PFSK-1 (cell line): ENCODE measurements at regions not wholly inside any gene's neighbourhood (a gene's known extent, or its start where the extent isn't known, plus 50 kb on each side); places are given as distances from the start of the nearest gene placed in this dataset.

Experiments
- FOXP2 ChIP-seq: optimal IDR thresholded peaks from 2 replicates; pipeline ENCODE3; 2011; ENCODE audit warnings: borderline replicate concordance, control low read depth, inconsistent platforms; ENCODE audit not compliant: insufficient read depth; ENCODE audit errors: extremely low read length, extremely low read depth
- POLR2AphosphoS5 ChIP-seq: IDR thresholded peaks from 2 replicates; pipeline ENCODE4 v1.6.1; 2012; ENCODE audit warnings: low read depth, mild to moderate bottlenecking, control low read depth, low read length, moderate library complexity
- SIN3A ChIP-seq: IDR thresholded peaks from 2 replicates; pipeline ENCODE4 v1.6.1; 2012; ENCODE audit warnings: mild to moderate bottlenecking, low read length, moderate library complexity, borderline replicate concordance; ENCODE audit not compliant: insufficient read depth
- TAF1 ChIP-seq: IDR thresholded peaks from 2 replicates; pipeline ENCODE4 v1.6.1; 2012; ENCODE audit warnings: low read length, control low read depth, borderline replicate concordance; ENCODE audit not compliant: insufficient read depth
- TF ChIP-seq, protein P1 (sequence below), 2 experiments: IDR thresholded peaks; 2 replicates each; pipeline versions ENCODE4 v1.6.1 to v1.8.0; 2011 to 2012; ENCODE audit warnings: low read depth in 2 of 2, low read length in 2 of 2, control low read depth in 1 of 2, inconsistent platforms in 1 of 2, mild to moderate bottlenecking in 1 of 2, moderate library complexity in 1 of 2; ENCODE audit not compliant: insufficient read depth in 1 of 2

GRCh38 chr2:2600366-2600765, 269.3 kb upstream of the MYT1L start:
- no peak for TF ChIP-seq FOXP2
- TF ChIP-seq, protein P1, sequence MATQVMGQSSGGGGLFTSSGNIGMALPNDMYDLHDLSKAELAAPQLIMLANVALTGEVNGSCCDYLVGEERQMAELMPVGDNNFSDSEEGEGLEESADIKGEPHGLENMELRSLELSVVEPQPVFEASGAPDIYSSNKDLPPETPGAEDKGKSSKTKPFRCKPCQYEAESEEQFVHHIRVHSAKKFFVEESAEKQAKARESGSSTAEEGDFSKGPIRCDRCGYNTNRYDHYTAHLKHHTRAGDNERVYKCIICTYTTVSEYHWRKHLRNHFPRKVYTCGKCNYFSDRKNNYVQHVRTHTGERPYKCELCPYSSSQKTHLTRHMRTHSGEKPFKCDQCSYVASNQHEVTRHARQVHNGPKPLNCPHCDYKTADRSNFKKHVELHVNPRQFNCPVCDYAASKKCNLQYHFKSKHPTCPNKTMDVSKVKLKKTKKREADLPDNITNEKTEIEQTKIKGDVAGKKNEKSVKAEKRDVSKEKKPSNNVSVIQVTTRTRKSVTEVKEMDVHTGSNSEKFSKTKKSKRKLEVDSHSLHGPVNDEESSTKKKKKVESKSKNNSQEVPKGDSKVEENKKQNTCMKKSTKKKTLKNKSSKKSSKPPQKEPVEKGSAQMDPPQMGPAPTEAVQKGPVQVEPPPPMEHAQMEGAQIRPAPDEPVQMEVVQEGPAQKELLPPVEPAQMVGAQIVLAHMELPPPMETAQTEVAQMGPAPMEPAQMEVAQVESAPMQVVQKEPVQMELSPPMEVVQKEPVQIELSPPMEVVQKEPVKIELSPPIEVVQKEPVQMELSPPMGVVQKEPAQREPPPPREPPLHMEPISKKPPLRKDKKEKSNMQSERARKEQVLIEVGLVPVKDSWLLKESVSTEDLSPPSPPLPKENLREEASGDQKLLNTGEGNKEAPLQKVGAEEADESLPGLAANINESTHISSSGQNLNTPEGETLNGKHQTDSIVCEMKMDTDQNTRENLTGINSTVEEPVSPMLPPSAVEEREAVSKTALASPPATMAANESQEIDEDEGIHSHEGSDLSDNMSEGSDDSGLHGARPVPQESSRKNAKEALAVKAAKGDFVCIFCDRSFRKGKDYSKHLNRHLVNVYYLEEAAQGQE (IDR thresholded peaks at IDR 0.05; ENCODE audit: insufficient read depth in 1 of 2, low read depth in 2 of 2, low read length in 2 of 2) = no peak
- TF ChIP-seq TAF1 = no peak
- TF ChIP-seq SIN3A = no peak
- no peak for TF ChIP-seq POLR2AphosphoS5

DNA sequence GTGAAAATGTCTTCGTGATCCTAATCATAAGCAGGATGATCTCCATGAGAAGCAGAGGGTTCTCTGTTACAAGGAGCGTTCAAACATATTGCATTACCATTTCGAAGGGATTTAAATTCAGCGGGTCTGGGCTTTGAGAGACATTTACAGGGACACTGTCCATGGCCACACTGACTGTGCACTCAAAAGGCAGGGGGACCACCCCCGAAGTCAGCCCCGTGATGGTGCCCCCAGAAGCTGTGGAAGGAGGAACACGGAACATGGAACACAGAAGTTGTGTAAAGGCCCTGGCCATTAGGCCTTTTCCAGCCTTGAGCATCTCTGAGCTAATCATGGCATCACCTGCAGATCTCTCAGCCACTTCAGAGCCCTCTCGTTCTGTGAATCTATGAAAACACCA, 268.4 kb upstream of the MYT1L start:
- TF ChIP-seq POLR2AphosphoS5 = no peak
- TF ChIP-seq SIN3A = no peak
- TF ChIP-seq TAF1 = no peak
- TF ChIP-seq FOXP2 = no peak
- TF ChIP-seq, protein P1 (IDR thresholded peaks at IDR 0.05; ENCODE audit: insufficient read depth in 1 of 2, low read depth in 2 of 2, low read length in 2 of 2) = no peak

DNA sequence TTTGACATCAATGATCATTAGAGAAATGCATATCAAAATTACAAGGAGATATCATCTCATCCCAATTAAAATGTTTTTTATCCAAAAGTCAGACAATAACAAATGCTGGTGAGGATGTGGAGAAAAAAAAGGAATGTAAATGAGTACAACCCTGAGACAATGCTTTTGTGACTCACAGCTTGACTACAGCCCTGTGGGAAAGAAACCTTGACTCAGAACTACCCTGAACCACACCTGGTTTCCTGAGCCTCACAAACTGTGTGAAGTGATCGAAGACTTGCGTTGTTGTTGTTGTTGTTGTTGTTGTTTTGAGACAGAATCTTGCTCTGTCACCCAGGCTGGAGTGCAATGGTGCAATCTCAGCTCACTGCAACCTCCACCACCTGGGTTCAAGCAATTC, 266.6 kb upstream of the MYT1L start:
- TF ChIP-seq POLR2AphosphoS5 = no peak
- no peak for TF ChIP-seq FOXP2
- TF ChIP-seq, protein P1 (IDR thresholded peaks at IDR 0.05; ENCODE audit: insufficient read depth in 1 of 2, low read depth in 2 of 2, low read length in 2 of 2) = no peak
- TF ChIP-seq TAF1 = no peak
- no peak for TF ChIP-seq SIN3A

DNA sequence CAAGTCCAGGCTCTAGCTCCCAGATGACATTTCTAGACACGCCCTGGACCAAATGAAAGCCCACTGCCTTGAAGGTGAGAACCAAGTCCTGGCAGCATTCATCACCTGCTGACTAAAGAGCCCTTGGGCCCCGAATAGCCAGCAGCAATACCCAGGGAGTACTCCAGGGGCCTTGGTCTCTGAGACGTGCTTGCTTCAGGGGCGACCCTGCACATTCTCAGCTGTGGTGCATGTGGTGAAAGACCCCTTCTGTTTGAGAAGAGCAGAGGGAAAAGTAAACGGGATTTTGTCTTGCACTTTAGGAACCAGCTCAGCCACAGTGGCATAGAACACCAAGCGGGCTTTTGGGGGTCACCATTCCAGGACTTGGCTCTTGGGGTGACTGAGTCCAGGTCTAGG, 260.5 kb upstream of the MYT1L start:
- TF ChIP-seq TAF1 = no peak
- no peak for TF ChIP-seq SIN3A
- TF ChIP-seq FOXP2 = no peak
- TF ChIP-seq POLR2AphosphoS5 = no peak
- TF ChIP-seq, protein P1 (IDR thresholded peaks at IDR 0.05; ENCODE audit: insufficient read depth in 1 of 2, low read depth in 2 of 2, low read length in 2 of 2) = no peak

DNA sequence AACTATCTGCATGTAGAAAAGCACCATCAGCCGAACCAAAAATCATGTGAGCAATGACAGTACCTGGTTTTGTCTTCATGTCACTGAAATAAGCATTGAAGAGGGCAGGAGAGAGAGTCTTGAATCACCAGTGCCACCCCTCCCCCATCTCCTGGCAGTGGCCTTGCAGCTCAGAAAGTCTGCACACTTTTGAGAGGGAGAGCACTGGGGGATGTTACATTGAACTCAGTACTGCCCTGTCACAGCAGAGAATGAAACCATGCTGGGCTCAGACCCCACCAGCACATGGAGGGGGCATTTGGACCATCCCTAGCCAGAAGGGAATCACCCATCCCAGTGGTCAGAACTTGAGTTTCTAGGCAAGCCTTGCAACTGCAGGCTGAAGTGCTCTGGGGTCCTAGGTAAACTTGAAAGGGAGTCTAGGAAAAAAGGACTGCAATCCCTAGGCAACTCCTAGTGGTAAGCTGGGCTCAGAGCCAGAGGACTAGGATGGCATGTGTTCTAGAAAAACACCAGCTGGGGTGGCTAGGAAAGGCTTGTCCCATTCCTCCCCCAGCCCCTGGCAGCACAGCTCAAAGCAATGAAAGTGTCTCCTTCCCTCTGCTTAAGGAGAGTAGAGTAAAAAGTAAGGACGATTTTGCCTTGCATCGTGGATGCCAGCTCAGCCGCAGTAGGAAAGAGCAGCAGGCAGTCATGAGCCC, 259.9 kb upstream of the MYT1L start:
- TF ChIP-seq, protein P1 (IDR thresholded peaks at IDR 0.05; ENCODE audit: insufficient read depth in 1 of 2, low read depth in 2 of 2, low read length in 2 of 2) = no peak
- TF ChIP-seq SIN3A (no peak), FOXP2 (no peak)
